Astrocyte of the spinal cord (primary cell): ENCODE measurements at regions not wholly inside any gene's neighbourhood (a gene's known extent, or its start where the extent isn't known, plus 50 kb on each side); places are given as distances from the start of the nearest gene placed in this dataset.

Experiments
- DNase-seq: peaks from one replicate; pipeline ENCODE4 v3.0.0; 2011; ENCODE audit warnings: low read depth, low spot score
- H3K4me3 ChIP-seq: 2 replicates; pipeline ENCODE4 v1.5.1; 2011; ENCODE audit warnings: low read depth, mild to moderate bottlenecking, low read length, moderate library complexity
- in situ Hi-C: cut with HindIII; loops from 2 replicates; pipeline ENCODE4 v1.10.0; 2017; ENCODE audit warnings: low sequenced_read_pairs
- TF ChIP-seq, protein P1 (sequence below): IDR thresholded peaks from 2 replicates; pipeline ENCODE4 v1.5.1; 2012; ENCODE audit warnings: low read depth, mild to moderate bottlenecking, low read length, inconsistent platforms

DNA sequence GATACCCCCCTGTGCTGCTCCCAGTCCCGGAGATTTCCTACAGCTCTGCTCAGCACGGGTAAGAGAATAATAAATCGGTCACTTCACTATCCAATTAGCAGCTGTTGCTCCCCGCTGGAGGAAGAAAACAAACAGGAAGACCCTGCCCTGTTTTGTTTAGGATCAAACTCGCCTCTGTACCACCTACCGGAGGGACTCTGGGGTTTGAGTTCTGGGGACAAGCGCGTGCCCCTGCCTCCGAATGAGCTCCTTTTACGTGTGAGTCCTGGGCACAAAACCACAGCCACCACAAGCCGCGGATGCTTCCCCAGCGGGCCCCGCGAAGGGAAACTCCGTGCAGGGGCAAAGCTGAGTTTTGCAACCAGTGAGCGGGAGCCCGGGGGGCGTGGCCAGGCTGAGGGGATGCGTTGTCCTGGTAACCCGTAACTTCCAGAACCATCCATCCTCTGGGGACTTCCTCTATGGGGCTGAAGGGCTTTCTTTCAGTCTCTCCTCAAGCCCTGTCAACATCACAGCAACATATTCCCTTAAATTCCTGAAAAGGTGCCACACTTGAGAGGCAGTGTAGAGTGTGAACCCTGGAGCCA, 315.7 kb upstream of the PROK2 start:
- peak overlapping the region; percentile 27 for H3K4me3 ChIP-seq
- in situ Hi-C loops: no loop called here
- peak; percentile 45 for DNase-seq
- TF ChIP-seq, protein P1, sequence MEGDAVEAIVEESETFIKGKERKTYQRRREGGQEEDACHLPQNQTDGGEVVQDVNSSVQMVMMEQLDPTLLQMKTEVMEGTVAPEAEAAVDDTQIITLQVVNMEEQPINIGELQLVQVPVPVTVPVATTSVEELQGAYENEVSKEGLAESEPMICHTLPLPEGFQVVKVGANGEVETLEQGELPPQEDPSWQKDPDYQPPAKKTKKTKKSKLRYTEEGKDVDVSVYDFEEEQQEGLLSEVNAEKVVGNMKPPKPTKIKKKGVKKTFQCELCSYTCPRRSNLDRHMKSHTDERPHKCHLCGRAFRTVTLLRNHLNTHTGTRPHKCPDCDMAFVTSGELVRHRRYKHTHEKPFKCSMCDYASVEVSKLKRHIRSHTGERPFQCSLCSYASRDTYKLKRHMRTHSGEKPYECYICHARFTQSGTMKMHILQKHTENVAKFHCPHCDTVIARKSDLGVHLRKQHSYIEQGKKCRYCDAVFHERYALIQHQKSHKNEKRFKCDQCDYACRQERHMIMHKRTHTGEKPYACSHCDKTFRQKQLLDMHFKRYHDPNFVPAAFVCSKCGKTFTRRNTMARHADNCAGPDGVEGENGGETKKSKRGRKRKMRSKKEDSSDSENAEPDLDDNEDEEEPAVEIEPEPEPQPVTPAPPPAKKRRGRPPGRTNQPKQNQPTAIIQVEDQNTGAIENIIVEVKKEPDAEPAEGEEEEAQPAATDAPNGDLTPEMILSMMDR: no peak

GRCh38 chr3:72100080-72100511, 315.1 kb upstream of the PROK2 start:
- in situ Hi-C loops: no loop called here
- no peak for DNase-seq
- TF ChIP-seq, protein P1: no peak
- H3K4me3 ChIP-seq: peak overlapping the region; percentile 27

- DNase-seq: no peak
- H3K4me3 ChIP-seq: no peak overlapping the region
- TF ChIP-seq, protein P1: no peak
- in situ Hi-C loops: no loop called here
These were observed 314.6 kb upstream of the PROK2 start for GRCh38 chr3:72099326-72100079.

- TF ChIP-seq, protein P1: no peak
- DNase-seq: no peak
- in situ Hi-C loops: no loop called here
These were observed 312.1 kb upstream of the PROK2 start for GRCh38 chr3:72097053-72097452.

DNA sequence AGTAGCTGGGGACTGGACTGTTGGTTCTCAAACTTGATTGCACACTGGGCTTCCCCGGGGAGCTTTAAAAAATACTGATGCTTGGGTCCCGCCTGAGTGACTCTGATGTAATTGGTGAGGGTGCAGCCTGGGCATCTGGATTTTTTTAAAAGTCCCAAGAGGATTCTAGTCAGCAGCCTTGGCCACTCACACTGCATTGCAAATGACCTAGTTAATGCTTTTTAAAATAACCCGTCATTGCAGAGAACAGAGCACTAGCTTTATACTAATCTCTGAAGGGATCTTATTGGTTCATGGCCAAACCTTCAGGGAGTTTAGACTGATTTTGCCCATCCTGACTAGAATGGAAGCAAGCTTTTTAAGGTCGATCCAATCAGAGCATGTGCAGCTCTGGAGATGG, 310.6 kb upstream of the PROK2 start:
- in situ Hi-C loops: no loop called here
- H3K4me3 ChIP-seq: no peak overlapping the region
- TF ChIP-seq, protein P1: no peak
- DNase-seq: no peak

More at GRCh38 chr3:72097053-72097452, 312.1 kb upstream of the PROK2 start:
- no peak overlapping the region for H3K4me3 ChIP-seq

DNA sequence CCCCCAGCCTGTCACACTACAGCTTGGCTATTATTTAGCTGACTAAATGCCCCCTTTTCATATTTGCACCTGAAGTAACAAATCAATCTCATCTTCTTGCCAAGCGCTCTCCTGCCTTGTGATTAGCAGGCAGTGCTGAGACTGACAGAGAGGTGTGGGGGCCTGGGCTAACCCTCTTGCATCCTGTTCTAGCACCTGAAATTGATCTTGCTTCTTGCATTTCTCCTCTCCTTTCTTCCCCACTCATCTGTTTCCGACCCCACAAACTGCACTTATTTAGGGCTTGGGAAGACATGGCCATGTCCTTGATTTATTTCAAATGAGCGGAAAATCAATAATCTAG, 309.0 kb upstream of the PROK2 start:
- TF ChIP-seq, protein P1: no peak
- no peak for DNase-seq
- in situ Hi-C loops: no loop called here
- H3K4me3 ChIP-seq: no peak overlapping the region
